IPS DF 4.7 (cell line): ENCODE measurements at regions not wholly inside any gene's neighbourhood (a gene's known extent, or its start where the extent isn't known, plus 50 kb on each side); places are given as distances from the start of the nearest gene placed in this dataset.

Experiments used
- DNase-seq: peaks from one replicate; pipeline ENCODE4 v3.0.0-alpha.2; 2013; ENCODE audit warnings: low spot score; ENCODE audit errors: extremely low read depth

- no peak for DNase-seq
Measured at GRCh38 chr9:28899926-28900325, 1326.6 kb upstream of the C9orf72 start.

GRCh38 chr9:28900406-28900805 lies 1327.1 kb upstream of the C9orf72 start:
- DNase-seq = no peak

GRCh38 chr9:28909526-28909925 lies 1336.2 kb upstream of the C9orf72 start:
- DNase-seq = no peak

GRCh38 chr9:28912621-28913020 lies 1339.3 kb upstream of the C9orf72 start:
- DNase-seq = no peak

GRCh38 chr9:28915202-28915930 lies 1342.1 kb upstream of the C9orf72 start:
- no peak for DNase-seq

GRCh38 chr9:28916348-28916747 lies 1343.1 kb upstream of the C9orf72 start:
- no peak for DNase-seq

- DNase-seq = no peak
Measured at GRCh38 chr9:28921857-28922500, 1348.7 kb upstream of the C9orf72 start.

GRCh38 chr9:28922891-28923290 lies 1349.6 kb upstream of the C9orf72 start:
- no peak for DNase-seq

GRCh38 chr9:28923351-28923750 lies 1350.1 kb upstream of the C9orf72 start:
- DNase-seq = no peak

- DNase-seq = no peak
Measured at GRCh38 chr9:28925157-28925556, 1351.9 kb upstream of the C9orf72 start.

GRCh38 chr9:28926306-28926705 lies 1353.0 kb upstream of the C9orf72 start:
- no peak for DNase-seq

- no peak for DNase-seq
Measured at GRCh38 chr9:28927691-28928090, 1354.4 kb upstream of the C9orf72 start.

- DNase-seq = no peak
Measured at GRCh38 chr9:28929433-28929832, 1356.2 kb upstream of the C9orf72 start.

- no peak for DNase-seq
Measured at GRCh38 chr9:28930766-28931165, 1357.5 kb upstream of the C9orf72 start.

GRCh38 chr9:28934111-28934510 lies 1360.8 kb upstream of the C9orf72 start:
- no peak for DNase-seq

GRCh38 chr9:28938981-28939380 lies 1365.7 kb upstream of the C9orf72 start:
- no peak for DNase-seq

- no peak for DNase-seq
Measured at GRCh38 chr9:28941856-28942255, 1368.6 kb upstream of the C9orf72 start.

GRCh38 chr9:28942941-28943340 lies 1369.7 kb upstream of the C9orf72 start:
- DNase-seq = no peak

- no peak for DNase-seq
Measured at GRCh38 chr9:28946648-28947047, 1373.4 kb upstream of the C9orf72 start.

- no peak for DNase-seq
Measured at GRCh38 chr9:28951945-28952344, 1378.7 kb upstream of the C9orf72 start.

GRCh38 chr9:28956116-28956880 lies 1383.0 kb upstream of the C9orf72 start:
- DNase-seq = no peak

GRCh38 chr9:28960602-28961001 lies 1387.3 kb upstream of the C9orf72 start:
- no peak for DNase-seq
